Psoas muscle (tissue), 7 donors: ENCODE measurements at regions not wholly inside any gene's neighbourhood (a gene's known extent, or its start where the extent isn't known, plus 50 kb on each side); places are given as distances from the start of the nearest gene placed in this dataset.

Experiments
- ATAC-seq, 4 donors: fragments of 200-7000 bp; cut with Tn5 transposase; one replicate each; pipeline ENCODE4 v1.9.1; 2020; ENCODE audit warnings: moderate library complexity in 3 of 4, mild to moderate bottlenecking in 2 of 4
- DNase-seq, 2 donors: peaks; one replicate each; pipeline ENCODE4 v3.0.0-alpha.2; 2020
- H3K27ac ChIP-seq: fragments of 200-600 bp; one replicate; pipeline ENCODE4 v1.8.0; 2022
- H3K27me3 ChIP-seq, 3 donors: fragments of 200-600 bp in 1 of 3; one replicate each; pipeline versions ENCODE4 v1.6.1 to v1.8.0; 2013 to 2022; ENCODE audit warnings: low read length in 2 of 3, mild to moderate bottlenecking in 2 of 3, moderate library complexity in 1 of 3; ENCODE audit not compliant: insufficient read depth in 3 of 3
- H3K36me3 ChIP-seq, 2 donors: fragments of 200-600 bp in 1 of 2; one replicate each; pipeline versions ENCODE4 v1.6.1 to v1.8.0; 2013 to 2022; ENCODE audit warnings: low read depth in 1 of 2, mild to moderate bottlenecking in 1 of 2, moderate library complexity in 1 of 2; ENCODE audit not compliant: insufficient read depth in 1 of 2
- H3K4me1 ChIP-seq: fragments of 200-600 bp; one replicate; pipeline ENCODE4 v1.8.0; 2022
- H3K4me3 ChIP-seq: fragments of 200-600 bp; one replicate; pipeline ENCODE4 v1.8.0; 2022; ENCODE audit warnings: mild to moderate bottlenecking
- H3K9me3 ChIP-seq: fragments of 200-600 bp; one replicate; pipeline ENCODE4 v1.8.0; 2022
- CTCF ChIP-seq: fragments of 200-600 bp; IDR thresholded peaks from one replicate; pipeline ENCODE4 v1.8.0; 2022; ENCODE audit warnings: antibody characterized with exemption
- WGBS, 3 donors: extraction: QIAGEN DNeasy Blood & Tissue Kit; methylation state at CpG; one replicate each; pipeline versions ENCODE4 v1.1.6 to v1.1.7; 2013; 5-methylcytosine and 5-hydroxymethylcytosine counted together
- intact Hi-C, 2 donors: fragments of 100-400 bp; cut with DNase I; formaldehyde crosslinking; loops; one replicate each; pipeline versions ENCODE4 v1.11.0 to v1.14.2; 2022
- donor health status: healthy with polysubstance abuse.
- donor health status: DM: no; HTN: no; CAD: no; lungs with moderate emphysema.
- donor health status: Bipolar disorder and iron deficiency.
- donor health status: healthy.
- donor health status: DM: yes; HTN: yes; CAD: no.
- donor health status: DM: no; HTN: no; CAD: no.
- donor health status: DM: yes; HTN: yes; CAD: no.

- Histone ChIP-seq H3K4me1 (no peaks in the 10 kb centered on the region), H3K27ac (no peak overlapping the region), H3K27me3 (no peaks in the 10 kb centered on the region), H3K4me3 (no peak overlapping the region), H3K9me3 (peaks cover 16% of the 10 kb centered on the region), H3K36me3 (no peaks in the 10 kb centered on the region)
- no peak for DNase-seq
- WGBS, 3 donors, result 26 to 30% (median 30%) methylated on average over 9 of the region's 9 CpGs
- ATAC-seq, result no peak
- intact Hi-C loops, result no loop called here
- TF ChIP-seq CTCF, result no peak
Measured at GRCh38 chr16:8062677-8063076, 527.6 kb downstream of the TMEM114 start.

- Histone ChIP-seq H3K27me3 (no peaks in the 10 kb centered on the region), H3K4me1 (no peaks in the 10 kb centered on the region), H3K9me3 (peaks cover 3% of the 10 kb centered on the region), H3K27ac (no peak overlapping the region), H3K36me3 (no peaks in the 10 kb centered on the region), H3K4me3 (no peak overlapping the region)
- no peak for DNase-seq
- TF ChIP-seq CTCF, result no peak
- intact Hi-C loops, result no loop called here
- 70 to 75% (median 72%) methylated on average over 4 of the region's 4 CpGs for WGBS, 3 donors
- ATAC-seq, result no peak
Measured at GRCh38 chr16:8055761-8056160, 534.5 kb downstream of the TMEM114 start.

- 46 to 53% (median 48%) methylated on average over 4 of the region's 4 CpGs for WGBS, 3 donors
- intact Hi-C loops, result no loop called here
- no peaks in the 10 kb centered on the region for H3K27me3 ChIP-seq
- H3K9me3 ChIP-seq, result peaks cover 3% of the 10 kb centered on the region
- no peaks in the 10 kb centered on the region for H3K36me3 ChIP-seq
- DNase-seq (no peak), ATAC-seq (no peak)
- no peak overlapping the region for H3K27ac ChIP-seq
- no peaks in the 10 kb centered on the region for H3K4me1 ChIP-seq
- no peak overlapping the region for H3K4me3 ChIP-seq
- no peak for TF ChIP-seq CTCF
Measured at GRCh38 chr16:8053437-8053836, 536.9 kb downstream of the TMEM114 start.

GRCh38 chr16:8048433-8048832 lies 541.9 kb downstream of the TMEM114 start:
- H3K36me3 ChIP-seq, result no peaks in the 10 kb centered on the region
- no peak for TF ChIP-seq CTCF
- no peaks in the 10 kb centered on the region for H3K4me1 ChIP-seq
- DNase-seq (no peak), ATAC-seq (no peak)
- peaks cover 3% of the 10 kb centered on the region for H3K9me3 ChIP-seq
- H3K27me3 ChIP-seq, result no peaks in the 10 kb centered on the region
- intact Hi-C loops, result no loop called here
- H3K27ac ChIP-seq, result no peak overlapping the region
- H3K4me3 ChIP-seq, result no peak overlapping the region
- 78 to 80% (median 79%) methylated on average over 4 of the region's 4 CpGs for WGBS, 3 donors

DNA sequence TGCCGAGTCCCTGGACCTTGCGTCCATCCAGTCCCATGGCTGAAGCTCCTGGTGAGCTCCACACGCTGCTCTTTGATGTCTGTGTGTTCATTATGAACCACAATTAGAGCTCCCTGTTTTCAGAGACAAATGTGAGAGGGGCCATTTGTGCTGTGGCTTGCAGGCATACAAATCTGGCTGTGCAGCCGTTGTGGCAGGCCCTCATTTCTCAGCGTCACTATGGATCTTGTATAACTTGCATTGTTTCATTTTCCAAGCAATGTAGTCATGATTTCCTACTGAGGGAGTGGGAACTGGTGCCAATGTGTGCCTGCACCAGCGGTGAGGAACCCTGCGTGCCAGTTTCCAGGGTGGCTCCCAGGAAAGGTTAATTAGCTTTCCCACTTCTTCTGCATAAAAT lies 542.6 kb downstream of the TMEM114 start:
- Histone ChIP-seq H3K9me3 (peaks cover 3% of the 10 kb centered on the region), H3K4me1 (no peaks in the 10 kb centered on the region), H3K27me3 (no peaks in the 10 kb centered on the region), H3K4me3 (no peak overlapping the region), H3K36me3 (no peaks in the 10 kb centered on the region), H3K27ac (no peak overlapping the region)
- ATAC-seq (no peak), DNase-seq (no peak)
- no peak for TF ChIP-seq CTCF
- intact Hi-C loops, result no loop called here
- 56 to 68% (median 63%) methylated on average over 7 of the region's 7 CpGs for WGBS, 3 donors
